Fibroblast of skin of right biceps (primary cell): ENCODE measurements at regions not wholly inside any gene's neighbourhood (a gene's known extent, or its start where the extent isn't known, plus 50 kb on each side); places are given as distances from the start of the nearest gene placed in this dataset.

Experiments used
- DNase-seq: peaks from one replicate; pipeline ENCODE4 v3.0.0-alpha.2; 2013

DNA sequence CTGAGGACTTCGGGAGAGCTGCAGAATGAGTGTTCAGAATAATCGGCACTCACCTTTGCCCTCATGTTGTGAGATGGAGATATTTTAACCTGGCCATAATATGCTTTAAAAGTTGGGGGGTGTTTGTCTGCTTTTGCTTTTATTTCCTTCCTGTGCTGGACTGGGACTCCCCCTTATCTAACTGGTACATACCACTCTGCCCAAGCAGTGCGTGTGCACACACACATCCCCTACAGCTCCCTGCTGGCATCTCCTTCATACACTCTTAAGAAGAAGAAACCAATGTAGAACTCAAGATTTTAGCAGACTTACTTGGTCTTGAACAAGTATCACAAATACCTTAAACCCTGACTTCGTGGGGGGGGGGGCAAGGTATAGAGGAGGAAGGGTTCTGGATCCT lies 146.2 kb upstream of the DMRT1 start:
- no peak for DNase-seq

DNA sequence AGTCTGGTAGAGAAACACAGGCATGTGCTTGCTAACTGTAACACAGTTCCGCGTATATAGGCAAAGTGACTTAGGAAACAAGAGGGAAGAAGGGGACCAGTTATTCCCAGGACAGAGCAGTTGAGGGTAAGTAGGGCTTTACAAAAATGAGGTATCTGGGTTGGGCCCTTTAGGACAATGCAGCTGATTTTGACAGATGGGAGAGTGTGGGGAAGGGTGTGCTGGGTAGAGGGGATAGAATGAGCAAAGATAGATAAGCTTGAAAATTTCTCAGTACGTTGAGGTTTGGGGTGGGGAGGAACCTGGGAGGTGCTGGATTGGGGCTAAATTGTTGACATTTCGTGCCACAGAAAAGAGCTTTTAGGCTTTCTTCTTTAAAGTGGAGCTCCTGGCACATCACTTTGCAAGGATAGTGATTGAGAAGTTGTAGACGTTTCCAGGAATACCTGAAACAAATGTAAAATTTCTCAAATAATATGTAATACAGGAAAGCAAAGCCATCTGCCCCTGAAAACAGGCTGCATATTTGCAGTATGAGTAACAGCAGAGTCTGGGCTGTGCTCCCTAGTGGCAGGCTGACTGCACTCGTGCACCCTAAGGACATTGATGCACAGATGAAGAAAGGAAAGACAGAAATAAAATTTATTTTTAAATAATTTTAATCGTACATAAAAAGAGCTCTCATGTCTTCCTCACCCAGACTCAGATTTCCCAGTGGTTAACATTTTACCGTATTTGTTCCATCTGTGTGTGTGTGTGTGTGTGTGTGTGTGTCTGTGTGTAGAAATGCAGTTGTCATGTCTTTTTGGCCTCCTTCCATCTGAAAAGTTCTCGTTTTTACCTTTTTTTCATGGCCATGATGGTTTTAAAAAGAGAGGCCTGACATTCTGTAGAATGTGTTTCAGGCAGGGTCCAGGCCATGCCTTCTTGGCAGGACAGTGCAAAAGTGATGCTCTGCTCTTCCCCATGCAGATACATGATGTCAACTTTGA lies 144.9 kb upstream of the DMRT1 start:
- peak; percentile 85 for DNase-seq

DNA sequence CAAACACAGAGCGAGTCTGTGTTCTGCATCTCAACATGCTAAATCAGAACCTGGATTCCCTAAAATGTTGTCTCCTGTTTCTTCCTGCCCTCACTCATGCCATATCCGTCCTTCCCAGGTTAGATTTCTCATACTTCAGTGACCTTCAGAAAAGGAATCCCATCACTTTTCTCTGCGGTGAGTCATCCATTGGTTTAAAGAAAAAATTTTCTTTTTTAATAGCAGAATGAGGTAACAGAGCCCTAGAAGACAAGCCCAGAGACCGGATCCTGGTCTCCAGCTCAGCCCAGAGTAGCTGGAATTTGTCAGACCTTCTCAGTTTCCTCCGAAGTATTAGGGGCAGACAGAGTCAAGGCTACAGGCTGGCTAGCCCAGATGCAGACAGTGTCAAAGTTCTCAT lies 143.2 kb upstream of the DMRT1 start:
- peak; percentile 69 for DNase-seq

DNA sequence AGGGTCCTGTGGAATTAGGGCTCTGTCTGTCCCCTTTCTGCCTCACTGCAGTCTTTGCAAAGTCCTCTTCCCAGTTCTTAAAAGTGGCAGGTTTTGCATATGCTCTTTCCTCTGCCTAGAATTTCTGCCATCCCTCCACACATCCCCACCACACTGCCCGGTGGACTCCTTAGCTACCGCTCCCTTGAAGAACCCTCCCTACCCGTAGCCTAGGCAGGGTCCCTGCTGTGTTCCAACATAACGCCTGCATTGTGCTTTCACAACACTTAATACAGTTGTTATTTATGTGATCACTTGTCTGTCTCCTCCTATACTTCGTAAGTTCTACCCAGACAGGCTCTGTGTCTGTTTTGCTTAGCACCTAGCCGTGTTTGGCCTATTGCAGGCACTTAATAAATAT lies 142.5 kb upstream of the DMRT1 start:
- DNase-seq = no peak

DNA sequence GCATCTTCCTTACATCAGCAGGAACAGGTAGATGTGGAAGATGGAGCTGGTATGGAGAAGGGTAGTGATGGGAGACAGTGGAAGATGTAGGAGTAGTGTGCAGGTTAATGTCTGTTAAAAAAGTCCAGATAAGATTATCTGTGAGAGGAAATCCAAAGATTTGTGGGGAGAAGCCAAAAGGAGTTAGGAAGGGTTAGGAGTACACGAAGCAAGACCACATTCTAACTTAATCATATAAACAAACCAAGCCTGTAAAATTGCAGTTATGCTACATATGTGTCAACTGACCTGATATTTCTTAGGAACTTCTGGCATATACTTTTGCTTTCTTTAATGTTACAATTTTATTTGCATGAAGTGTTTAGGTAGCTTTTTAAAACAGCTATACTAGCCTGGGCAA lies 142.1 kb upstream of the DMRT1 start:
- DNase-seq = no peak

DNA sequence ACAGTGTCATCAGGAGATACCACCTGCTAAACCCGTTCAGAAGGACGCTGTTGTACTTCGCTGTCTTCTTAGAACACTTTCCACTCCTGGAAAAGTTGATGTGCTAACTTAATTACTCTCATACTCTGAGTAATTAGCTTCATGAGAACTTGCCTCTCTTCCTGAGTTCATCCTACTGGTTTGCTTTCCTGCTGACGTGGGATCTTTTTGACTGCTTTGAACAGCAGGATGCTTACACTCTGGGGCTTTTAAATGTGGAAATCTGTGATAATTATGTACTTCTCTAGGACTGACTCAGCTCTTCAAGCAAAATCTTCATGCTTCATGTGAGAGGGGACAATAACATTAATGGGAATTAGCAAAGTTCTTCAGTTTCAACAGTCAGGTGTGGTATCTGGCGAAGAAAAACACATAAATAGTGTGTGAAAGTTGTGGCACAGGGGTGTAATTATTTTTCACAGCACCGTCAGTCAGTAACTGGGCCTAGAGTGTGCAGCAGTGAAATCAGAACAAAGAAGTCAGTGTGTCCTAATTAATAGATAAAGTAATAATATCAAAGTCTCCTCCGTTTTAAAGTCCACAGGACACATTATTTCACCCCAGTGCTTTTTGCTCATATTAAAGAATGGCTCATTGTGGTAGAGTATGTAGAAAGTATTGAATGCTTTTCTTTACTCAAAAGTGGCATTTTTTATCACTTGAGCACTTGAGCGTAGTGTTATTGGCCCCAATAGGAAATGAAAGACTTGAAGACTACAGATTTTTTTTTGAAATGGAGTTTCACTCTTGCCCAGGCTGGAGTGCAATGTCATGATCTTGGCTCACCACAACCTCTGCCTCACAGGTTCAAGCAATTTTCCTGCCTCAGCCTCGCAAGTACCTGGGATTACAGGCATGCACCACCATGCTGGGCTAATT lies 140.9 kb upstream of the DMRT1 start:
- no peak for DNase-seq

DNA sequence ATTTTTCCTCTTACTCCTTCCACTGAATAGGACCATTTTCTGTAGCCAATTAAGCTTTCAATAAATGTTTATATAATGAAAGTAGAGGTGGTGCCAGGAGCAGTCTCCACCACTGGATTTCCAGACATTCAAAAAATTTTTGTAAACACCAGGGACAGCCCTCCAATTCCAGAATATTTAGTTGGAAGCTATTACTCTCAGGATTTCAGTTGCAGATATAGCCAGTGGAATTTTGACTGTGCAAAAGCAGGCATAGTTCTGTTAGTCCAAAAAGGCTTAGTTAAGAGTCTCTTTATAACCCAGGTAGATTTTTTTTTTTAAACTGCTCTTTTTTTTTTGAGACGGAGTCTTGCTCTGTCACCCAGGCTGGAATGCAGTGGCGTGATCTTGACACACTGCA lies 138.1 kb upstream of the DMRT1 start:
- DNase-seq = peak; percentile 52

DNA sequence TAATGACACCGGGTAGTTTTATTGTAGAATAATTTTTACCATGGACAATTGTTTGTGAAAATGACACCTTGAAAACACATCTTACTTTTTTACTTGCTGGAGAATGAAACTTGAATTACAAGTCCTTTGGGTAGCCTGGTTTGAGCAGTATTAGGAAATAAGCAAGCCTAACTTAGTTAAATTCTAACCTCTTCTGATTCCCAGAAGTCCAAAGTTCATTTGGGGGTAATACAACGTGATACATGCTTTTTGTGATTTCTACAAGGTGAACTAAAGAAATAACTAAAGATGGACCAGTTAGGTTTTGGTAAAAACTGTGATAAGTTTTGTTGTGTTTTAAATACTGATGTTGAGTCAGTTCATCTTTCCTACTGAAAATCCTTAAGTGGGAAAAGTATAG lies 135.4 kb upstream of the DMRT1 start:
- DNase-seq = no peak

DNA sequence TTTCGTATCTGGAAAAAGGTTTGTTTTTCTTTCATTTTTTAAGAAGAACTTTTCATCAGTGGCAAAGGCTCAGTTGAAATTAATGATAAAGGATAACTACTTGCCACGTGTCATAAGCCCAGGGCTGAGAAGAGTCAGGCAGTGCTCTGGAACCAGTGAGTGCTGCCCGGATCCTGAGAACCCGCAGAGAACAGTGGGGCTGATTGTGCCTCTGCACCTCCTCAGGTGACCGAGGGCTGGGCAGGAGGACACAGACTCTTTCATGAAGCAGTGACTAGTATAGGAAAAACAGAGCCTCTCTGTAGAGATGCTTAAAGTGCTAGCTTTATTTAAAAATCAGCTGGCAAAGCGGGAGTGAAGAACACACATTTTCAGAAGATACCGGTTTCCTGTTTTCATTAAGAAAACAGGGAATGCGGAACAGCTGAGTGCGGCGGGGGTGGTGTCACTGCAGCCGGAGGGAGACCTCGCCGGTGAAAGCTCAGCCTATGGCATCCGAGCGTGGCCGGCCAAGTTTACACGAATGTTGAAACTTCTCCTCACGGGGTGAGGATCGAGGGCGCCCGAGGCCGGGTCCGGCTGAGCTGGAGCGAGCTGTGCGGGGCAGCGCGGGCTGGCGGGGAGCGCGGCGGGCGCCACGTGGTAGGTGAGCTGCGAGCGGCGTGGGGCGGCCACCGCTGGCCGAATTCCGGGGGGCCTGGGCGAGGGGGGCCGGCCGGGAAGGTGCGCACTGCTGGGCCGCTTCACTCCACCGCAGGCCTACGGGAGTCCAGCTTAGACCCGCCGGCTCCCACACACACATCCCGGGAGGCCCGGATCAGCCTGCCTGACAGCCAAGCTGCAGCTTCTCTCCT lies 134.7 kb upstream of the DMRT1 start:
- DNase-seq = peak; percentile 74

DNA sequence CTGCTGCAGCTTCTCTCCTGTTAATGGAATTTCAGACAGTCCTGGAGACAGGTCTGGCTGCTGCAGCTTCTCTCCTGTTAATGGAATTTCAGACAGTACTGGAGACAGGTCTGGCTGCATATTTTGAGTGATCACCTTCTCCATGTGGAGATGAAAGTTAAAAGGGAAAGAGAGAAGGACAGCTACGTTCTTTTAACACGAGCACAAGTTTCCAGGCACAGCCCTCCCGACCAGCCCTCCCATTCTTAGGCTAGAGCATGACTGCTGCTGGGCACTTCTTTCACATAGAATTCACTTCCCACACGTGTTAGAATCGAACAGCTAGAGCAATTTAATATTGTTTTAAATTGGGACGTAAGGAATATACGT lies 133.3 kb upstream of the DMRT1 start:
- no peak for DNase-seq

DNA sequence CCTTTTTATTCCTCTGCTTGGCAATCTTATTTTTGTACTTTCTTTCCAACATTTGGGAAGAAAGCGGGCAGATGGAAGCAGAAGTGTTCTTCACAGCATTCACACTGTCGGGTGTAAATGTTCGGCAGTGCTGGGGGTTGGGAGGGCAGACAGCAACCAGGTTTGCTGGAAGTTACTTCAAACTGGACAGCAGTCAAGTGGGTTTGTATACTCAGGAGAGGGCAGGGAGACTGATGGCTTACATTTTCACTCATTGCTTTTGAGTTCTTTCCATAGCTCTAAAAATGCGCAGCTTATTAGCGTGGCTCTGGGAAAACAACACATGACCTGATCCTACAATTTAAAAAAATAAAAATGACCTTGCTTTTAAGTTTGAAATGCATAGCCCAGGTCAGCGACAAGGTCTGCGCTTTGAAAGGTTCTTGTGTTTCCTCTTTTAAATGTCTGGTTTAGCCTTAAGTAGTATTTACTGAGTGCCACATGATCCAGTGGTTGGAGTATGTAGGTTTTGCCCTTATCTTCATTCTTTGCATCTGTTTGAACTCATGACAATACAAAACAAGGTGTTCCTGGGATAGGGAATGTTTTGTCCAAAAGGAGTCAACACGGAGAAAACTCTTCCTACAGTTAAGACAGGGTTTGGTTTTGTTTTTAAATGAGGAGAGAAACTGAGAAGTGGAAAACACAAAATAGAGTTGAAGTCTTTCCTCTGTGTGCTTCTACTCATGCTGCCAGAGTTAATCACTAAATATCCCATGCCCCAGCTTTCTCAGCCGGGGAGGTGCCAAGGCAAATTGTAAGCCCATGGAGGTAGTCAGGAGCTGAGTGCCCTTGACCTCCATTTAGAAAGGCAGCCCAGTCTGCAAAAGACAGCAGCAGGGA lies 132.7 kb upstream of the DMRT1 start:
- DNase-seq = no peak

DNA sequence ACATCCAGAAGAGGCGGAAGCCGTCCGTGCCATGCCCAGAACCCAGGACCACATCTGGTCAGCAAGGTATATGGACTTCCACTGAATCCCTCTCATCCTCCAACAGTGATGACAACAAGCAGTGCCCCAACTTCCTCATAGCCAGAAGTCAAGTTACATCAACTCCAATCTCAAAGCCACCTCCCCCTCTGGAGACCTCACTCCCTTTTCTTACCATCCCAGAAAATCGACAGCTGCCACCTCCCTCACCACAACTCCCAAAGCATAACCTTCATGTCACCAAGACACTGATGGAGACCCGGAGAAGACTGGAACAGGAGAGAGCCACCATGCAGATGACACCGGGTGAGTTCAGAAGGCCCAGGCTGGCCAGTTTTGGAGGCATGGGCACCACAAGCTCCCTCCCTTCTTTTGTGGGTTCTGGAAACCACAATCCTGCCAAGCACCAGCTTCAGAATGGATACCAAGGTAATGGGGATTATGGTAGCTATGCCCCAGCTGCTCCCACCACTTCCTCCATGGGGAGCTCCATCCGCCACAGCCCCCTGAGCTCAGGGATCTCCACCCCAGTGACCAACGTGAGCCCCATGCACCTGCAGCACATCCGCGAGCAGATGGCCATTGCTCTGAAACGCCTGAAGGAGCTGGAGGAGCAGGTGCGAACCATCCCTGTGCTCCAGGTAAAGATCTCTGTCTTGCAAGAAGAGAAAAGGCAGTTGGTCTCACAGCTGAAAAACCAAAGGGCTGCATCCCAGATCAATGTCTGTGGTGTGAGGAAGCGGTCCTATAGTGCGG lies 130.3 kb upstream of the DMRT1 start:
- DNase-seq = no peak

DNA sequence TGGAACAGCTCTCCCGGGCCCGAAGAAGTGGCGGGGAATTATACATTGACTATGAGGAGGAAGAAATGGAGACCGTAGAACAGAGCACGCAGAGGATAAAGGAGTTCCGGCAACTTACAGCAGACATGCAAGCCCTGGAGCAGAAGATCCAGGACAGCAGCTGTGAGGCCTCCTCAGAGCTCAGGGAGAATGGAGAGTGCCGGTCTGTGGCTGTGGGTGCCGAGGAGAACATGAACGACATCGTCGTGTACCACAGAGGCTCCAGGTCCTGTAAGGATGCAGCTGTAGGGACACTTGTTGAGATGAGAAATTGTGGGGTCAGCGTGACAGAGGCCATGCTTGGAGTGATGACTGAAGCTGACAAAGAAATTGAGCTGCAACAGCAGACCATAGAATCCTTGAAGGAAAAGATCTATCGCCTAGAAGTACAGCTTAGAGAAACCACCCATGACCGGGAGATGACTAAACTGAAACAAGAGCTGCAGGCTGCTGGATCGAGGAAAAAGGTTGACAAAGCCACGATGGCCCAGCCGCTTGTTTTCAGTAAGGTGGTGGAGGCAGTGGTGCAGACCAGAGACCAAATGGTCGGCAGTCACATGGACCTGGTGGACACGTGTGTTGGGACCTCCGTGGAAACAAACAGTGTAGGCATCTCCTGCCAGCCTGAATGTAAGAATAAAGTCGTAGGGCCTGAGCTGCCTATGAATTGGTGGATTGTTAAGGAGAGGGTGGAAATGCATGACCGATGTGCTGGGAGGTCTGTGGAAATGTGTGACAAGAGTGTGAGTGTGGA lies 129.5 kb upstream of the DMRT1 start:
- no peak for DNase-seq

DNA sequence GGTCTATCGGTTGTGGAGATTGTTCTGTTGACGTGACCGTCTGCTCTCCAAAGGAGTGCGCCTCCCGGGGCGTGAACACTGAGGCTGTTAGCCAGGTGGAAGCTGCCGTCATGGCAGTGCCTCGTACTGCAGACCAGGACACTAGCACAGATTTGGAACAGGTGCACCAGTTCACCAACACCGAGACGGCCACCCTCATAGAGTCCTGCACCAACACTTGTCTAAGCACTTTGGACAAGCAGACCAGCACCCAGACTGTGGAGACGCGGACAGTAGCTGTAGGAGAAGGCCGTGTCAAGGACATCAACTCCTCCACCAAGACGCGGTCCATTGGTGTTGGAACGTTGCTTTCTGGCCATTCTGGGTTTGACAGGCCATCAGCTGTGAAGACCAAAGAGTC lies 128.9 kb upstream of the DMRT1 start:
- DNase-seq = no peak

DNA sequence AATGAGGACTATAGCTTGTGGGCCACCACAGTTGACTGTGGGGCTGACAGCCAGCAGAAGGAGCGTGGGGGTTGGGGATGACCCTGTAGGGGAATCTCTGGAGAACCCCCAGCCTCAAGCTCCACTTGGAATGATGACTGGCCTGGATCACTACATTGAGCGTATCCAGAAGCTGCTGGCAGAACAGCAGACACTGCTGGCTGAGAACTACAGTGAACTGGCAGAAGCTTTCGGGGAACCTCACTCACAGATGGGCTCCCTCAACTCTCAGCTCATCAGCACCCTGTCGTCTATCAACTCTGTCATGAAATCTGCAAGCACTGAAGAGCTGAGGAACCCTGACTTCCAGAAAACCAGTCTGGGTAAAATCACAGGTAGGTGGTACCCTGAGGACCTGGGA lies 128.4 kb upstream of the DMRT1 start:
- DNase-seq = no peak

DNA sequence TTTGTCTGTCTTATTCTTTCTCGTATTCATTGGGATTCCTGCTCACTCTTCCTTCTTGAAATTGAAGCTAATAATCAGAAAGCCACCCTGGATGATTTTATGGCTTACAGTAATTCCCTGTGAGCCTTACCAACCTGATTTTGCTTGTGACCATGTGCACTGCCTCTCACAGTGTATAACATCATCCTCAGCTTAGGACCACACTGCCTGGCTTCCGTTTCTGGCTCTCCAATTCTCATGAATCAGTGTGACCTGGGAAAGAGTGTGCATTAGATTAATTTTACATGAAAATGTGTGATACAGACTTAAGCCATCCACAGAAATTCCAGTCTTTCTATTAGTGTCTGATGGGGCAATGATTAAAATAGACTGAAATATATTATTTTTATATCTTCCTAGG lies 126.8 kb upstream of the DMRT1 start:
- DNase-seq = no peak

DNA sequence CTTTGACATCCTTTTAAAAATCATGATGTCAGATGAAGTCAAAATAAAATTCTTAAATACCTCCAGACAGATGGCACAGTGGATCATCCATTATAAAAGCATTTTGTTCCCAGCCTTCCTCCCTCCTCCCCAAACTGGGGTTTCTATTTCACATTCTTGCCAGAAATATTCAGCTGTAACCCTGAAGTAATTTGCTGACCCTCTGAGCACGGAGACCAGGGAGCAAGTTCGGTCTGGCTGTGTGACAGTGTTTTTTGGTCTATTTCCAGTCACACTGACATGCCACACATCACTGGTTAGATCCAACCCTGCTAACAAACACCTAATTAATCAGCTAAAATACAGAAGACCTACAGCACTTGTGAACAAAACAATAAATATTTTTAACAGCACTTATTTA lies 126.2 kb upstream of the DMRT1 start:
- DNase-seq = peak; percentile 29

DNA sequence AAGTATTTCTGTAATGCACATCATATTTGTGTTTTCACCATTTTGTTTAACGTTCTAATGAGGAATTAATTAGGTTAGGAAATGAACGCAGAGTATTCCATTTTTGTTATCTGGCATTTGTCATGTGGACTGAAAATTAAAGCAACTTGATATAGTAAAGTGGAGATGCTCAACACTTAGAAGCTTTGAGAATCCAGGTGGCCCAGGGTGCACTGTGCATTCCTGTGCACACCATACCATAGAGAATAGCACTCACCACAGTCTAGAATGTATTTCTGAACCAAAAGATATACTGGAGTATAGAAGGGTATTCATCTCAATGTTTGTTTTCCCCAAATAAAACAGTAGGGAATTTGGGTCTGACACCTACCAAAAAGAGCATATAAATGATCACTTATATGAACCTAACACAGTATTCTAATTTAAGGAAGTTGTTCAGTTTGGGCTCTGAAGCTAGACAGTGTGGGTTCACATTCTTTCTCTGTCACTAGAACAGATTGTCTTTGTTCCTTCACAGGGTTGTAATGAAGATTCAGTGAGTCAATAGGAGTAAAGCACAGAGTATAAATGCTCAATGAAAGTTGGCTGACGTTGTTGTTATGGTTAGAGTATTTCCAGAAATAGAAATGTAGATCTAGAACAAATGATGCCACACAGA lies 125.6 kb upstream of the DMRT1 start:
- peak; percentile 29 for DNase-seq

DNA sequence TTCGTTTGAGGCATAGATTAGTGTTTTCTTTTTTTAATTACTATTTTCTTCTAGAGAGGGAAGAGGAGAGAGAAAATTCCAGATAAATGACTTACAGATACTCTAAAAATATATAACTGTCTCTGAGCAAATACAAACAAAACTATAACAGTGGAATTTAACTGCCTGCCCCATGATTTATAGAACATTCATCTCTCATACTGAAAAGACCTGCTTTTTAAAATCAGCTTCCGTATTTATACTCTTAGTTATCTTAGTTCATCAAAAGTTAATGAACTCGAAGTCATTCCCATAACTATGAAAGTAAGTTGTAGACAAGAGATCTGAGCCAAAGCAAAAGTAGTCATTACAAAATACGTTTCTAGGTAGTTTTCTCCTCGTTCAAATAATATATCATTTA lies 123.8 kb upstream of the DMRT1 start:
- DNase-seq = no peak
